Kidney (tissue), 13 donors: ENCODE measurements at regions not wholly inside any gene's neighbourhood (a gene's known extent, or its start where the extent isn't known, plus 50 kb on each side); places are given as distances from the start of the nearest gene placed in this dataset.
"Not testable (repeated sequence)": the region's sequence is repeated elsewhere in the genome, so short reads cannot be mapped to it uniquely, and the experiment has no call there.

Experiments used
- DNase-seq, 5 donors: peaks; one replicate each; pipeline ENCODE4 v3.0.0-alpha.2; 2013 to 2020
- FAIRE-seq: peaks from 2 replicates; lab custom pipeline; 2012; peaks lifted over from hg19 to GRCh38; lab: Jason Lieb, UNC
- H3K27ac ChIP-seq, 2 donors: one replicate each; pipeline ENCODE4 v1.7.0; 2013; ENCODE audit warnings: low read depth in 2 of 2, low read length in 2 of 2, inconsistent platforms in 1 of 2
- H3K27me3 ChIP-seq: one replicate; pipeline ENCODE4 v1.7.1; 2013; ENCODE audit warnings: low read length, inconsistent platforms; ENCODE audit not compliant: control insufficient read depth, insufficient read depth
- H3K36me3 ChIP-seq, 3 donors: one replicate each; pipeline versions ENCODE4 v1.7.0 to v1.7.1; 2013; ENCODE audit warnings: low read length in 3 of 3, control low read depth in 1 of 3, inconsistent platforms in 1 of 3; ENCODE audit not compliant: insufficient read depth in 3 of 3, control insufficient read depth in 2 of 3
- H3K4me1 ChIP-seq, 3 donors: one replicate each; pipeline versions ENCODE4 v1.7.0 to v1.7.1; 2013; ENCODE audit warnings: low read length in 3 of 3, inconsistent platforms in 1 of 3, low read depth in 1 of 3; ENCODE audit not compliant: control insufficient read depth in 2 of 3, insufficient read depth in 2 of 3
- H3K4me3 ChIP-seq, 3 donors: one replicate each; pipeline versions ENCODE4 v1.7.0 to v1.8.1; 2013; ENCODE audit warnings: low read length in 3 of 3, control low read depth in 1 of 3, inconsistent platforms in 1 of 3
- H3K9ac ChIP-seq, 3 donors: one replicate each; pipeline versions ENCODE4 v1.7.0 to v1.7.1; 2013; ENCODE audit warnings: low read length in 3 of 3, control low read depth in 1 of 3, inconsistent platforms in 1 of 3
- H3K9me3 ChIP-seq, 3 donors: one replicate each; pipeline versions ENCODE4 v1.7.0 to v1.7.1; 2013; ENCODE audit warnings: low read length in 3 of 3, control low read depth in 1 of 3, inconsistent platforms in 1 of 3; ENCODE audit not compliant: control insufficient read depth in 2 of 3, insufficient read depth in 1 of 3
- CTCF ChIP-seq: IDR thresholded peaks from 3 replicates; pipeline ENCODE4 v1.5.1; 2012; ENCODE audit warnings: mild to moderate bottlenecking, moderate library complexity, borderline replicate concordance; ENCODE audit not compliant: insufficient read depth; ENCODE audit errors: extremely low read depth
- intact Hi-C: fragments of 100-400 bp; cut with DNase I; formaldehyde crosslinking; loops from one replicate; pipeline ENCODE4 v1.11.1; 2022
- donor health status: control.
- donor health status: control.
- donor health status: control.
- donor health status: control.
- donor health status: control.
- donor health status: DM: yes; HTN: yes; CAD: no.
- donor health status: Normal renal cell carcinoma (clear cell type).

GRCh38 chr5:110275878-110276277 lies 450.6 kb downstream of the TMEM232 start:
- no peaks in the 10 kb centered on the region for H3K4me1 ChIP-seq
- no peak overlapping the region for H3K9ac ChIP-seq
- no peak for TF ChIP-seq CTCF
- no peak overlapping the region for H3K4me3 ChIP-seq
- peaks cover 0 to 7% (median 4%) of the 10 kb centered on the region in 3 donors for H3K9me3 ChIP-seq
- no peak for FAIRE-seq
- no peak overlapping the region for H3K27ac ChIP-seq
- intact Hi-C loops, result no loop called here
- DNase-seq, result no peak
- H3K27me3 ChIP-seq, result no peaks in the 10 kb centered on the region
- no peaks in the 10 kb centered on the region for H3K36me3 ChIP-seq

GRCh38 chr5:110278449-110278848 lies 448.0 kb downstream of the TMEM232 start:
- H3K36me3 ChIP-seq, H3K9me3 ChIP-seq, H3K27me3 ChIP-seq, H3K9ac ChIP-seq, DNase-seq, H3K4me3 ChIP-seq, H3K4me1 ChIP-seq, intact Hi-C loops, H3K27ac ChIP-seq, FAIRE-seq: not testable (repeated sequence)

GRCh38 chr5:110284121-110284520 lies 442.4 kb downstream of the TMEM232 start:
- H3K27me3 ChIP-seq, FAIRE-seq, DNase-seq, H3K9me3 ChIP-seq, H3K4me1 ChIP-seq, intact Hi-C loops, H3K27ac ChIP-seq, H3K4me3 ChIP-seq, H3K9ac ChIP-seq, H3K36me3 ChIP-seq: not testable (repeated sequence)

GRCh38 chr5:110288766-110289511 lies 437.5 kb downstream of the TMEM232 start:
- no peaks in the 10 kb centered on the region for H3K9me3 ChIP-seq
- no peak overlapping the region for H3K27ac ChIP-seq
- intact Hi-C loops, result no loop called here
- H3K4me3 ChIP-seq, result no peak overlapping the region
- no peak for FAIRE-seq
- H3K4me1 ChIP-seq, result no peaks in the 10 kb centered on the region
- TF ChIP-seq CTCF, result no peak
- no peaks in the 10 kb centered on the region for H3K27me3 ChIP-seq
- DNase-seq, result no peak
- H3K9ac ChIP-seq, result no peak overlapping the region
- no peaks in the 10 kb centered on the region for H3K36me3 ChIP-seq
